NCI-H146 treated with DMSO at 0.1 percent for 48 hours (cell line): ENCODE measurements at regions not wholly inside any gene's neighbourhood (a gene's known extent, or its start where the extent isn't known, plus 50 kb on each side); places are given as distances from the start of the nearest gene placed in this dataset.

Experiments used
- DNase-seq: peaks from one replicate; lab custom pipeline; 2025; ENCODE audit not compliant: unreplicated experiment; lab: John Stamatoyannopoulos, UW

- no peak for DNase-seq
Observed at GRCh38 chr14:62006116-62006731, 244.0 kb downstream of the SNAPC1 start.

GRCh38 chr14:62015243-62015642 is 253.0 kb downstream of the SNAPC1 start:
- DNase-seq: no peak

DNA sequence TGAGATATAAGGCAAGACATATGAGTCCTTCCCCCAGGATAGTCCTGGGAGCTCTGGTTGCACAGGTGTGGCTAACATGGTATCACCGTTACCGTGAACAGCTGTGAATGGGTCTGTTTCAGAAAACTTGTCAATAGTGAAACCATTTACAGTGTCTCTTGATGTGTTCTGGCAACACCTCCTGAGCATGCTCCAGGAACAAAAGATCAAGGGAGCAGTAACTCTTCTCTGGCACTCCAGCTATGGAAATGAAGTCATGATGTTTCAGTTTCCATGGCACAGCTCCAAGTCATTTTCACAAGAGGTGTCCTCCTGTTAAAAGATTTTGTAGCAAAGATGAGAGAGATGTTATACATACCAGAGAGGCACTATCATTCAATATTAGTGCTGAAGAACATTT is 253.7 kb downstream of the SNAPC1 start:
- no peak for DNase-seq

DNA sequence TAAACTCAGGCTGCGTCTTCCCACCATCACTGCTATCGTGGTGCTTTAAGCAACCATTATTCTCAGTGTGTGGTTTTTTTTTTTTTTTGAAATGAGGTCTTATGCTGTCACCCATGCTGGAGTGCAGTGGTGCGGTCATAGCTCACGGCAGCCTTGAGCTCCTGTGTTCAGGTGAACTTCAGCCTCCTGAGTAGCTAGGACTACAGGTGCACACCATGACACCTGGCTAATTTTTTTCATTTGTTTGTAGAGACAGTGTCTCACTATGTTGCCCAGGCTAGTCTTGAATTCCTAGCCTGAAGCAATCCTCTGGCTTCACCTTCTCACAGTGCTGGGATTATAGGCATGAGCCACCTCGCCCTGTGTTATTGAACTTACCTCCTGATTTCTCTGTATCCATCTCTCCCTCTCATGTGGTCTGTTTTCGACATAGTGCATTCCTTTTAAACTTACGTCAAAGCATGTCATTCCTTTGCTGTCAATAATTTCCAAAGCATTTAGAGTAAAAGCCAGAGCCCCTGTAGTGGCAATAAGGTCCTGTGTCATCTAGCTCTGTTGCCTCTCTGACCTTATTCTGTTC is 255.5 kb downstream of the SNAPC1 start:
- DNase-seq: no peak

DNA sequence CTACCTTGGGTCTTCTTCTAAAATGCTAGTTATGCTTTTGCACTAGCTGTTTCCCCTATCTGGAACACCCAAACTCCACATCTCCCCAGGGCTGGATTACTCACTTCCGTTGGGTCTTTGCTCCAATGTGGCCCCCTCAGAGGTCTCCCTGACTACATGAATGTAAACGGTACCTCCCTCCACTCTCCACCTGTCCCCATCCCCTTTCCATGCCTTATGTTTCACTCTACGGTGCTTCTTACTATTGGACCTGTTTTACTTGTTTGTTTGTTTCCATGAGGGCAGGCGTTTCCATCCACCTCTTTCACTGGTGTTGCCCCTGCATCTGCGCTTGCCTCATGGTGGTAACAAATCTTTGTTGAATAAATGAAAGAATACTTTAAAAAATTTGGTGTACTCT is 256.4 kb downstream of the SNAPC1 start:
- DNase-seq: no peak

GRCh38 chr14:62027958-62028357 is 265.7 kb downstream of the SNAPC1 start:
- no peak for DNase-seq

DNA sequence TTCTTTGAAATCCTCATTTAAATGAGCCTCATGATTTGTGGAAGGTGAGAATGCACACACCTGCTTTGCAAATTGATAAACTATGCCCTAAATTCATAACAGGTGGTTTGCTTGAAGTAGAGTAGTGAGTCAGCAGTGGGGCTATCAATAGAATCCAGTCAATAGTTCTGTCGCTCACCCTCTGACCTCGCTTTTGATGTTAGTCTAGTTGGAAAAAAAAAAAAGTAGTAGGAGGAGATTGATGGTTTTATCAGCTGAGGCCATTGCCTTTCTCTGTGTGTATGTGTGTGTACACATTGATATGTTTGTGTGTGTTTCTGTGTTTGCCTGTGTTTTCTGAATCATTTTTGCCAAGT is 267.3 kb downstream of the SNAPC1 start:
- peak; percentile 44 for DNase-seq

DNA sequence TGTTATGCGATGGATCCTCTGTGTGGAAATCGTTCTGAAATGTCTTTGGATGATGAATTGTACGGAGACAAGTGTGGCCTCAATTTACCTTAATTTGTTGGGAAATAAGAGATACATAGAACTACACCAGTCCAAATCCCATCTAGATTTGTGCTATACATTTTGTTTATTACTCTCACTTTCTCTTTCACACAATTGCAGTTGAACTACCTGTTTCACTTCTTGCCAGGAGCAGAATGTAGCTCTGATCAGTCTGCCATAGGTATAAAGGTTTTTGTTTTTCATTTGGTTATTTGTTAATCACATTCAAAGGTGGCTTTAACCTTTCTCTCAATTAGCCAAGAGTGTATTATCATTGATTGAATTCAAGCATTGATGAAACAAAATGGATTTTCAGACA is 268.2 kb downstream of the SNAPC1 start:
- no peak for DNase-seq

DNA sequence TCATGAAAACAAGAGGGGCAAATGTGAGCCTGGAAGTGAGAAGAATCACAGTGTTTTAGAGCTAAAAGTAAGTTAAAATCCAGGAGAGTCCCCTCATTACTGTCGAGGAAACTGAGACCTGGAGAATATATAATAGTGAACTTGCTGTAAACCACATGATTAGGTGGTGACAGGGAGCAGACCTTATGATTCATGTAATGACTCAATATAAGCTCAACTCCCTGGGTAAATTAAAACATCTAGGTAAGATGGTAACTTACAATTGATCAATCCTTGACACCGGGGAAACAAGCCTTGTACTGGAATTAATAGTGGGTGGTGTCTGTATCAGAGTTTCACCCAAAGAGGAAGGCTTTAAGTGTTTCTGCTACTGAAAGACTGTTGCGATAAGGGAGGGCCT is 269.3 kb downstream of the SNAPC1 start:
- no peak for DNase-seq

DNA sequence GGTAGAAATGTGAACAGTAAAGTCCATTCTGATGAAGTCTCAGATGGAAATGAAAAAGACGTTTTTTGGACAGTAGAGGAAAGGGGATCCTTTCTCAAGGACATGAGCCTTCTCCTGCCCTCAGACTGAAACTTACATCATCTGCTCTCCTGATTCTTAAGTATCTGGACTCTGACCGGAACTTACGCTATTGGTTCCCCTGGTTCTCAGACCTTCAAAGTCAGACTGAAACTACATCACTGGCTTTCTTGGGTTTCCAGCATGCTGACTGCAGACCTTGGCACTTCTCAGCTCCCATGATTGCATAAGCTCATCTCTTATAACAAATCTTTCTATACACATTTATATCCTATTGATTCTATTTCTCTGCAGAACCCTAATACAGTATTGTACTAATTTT is 291.0 kb downstream of the SNAPC1 start:
- DNase-seq: no peak

GRCh38 chr14:62056789-62057188 is 294.6 kb downstream of the SNAPC1 start:
- DNase-seq: no peak

DNA sequence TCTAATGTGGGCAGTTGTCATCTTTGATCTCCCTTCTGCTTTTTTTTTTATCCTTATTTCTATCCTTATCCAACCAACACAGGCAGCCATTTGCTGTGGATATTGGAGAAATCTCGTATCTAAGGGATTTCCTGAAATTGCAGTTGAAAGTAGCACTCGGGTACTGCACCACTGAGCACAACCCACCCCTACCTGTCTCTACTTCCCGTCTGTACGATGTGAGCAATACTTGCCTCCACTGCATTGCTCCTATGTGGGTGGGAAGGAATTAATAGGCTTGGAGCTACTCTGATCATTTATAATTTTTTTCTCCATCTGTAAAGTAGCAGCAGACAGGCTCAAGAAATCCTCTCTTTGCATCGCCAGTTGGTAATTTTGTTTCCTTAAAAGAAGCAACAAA is 300.4 kb downstream of the SNAPC1 start:
- no peak for DNase-seq

- DNase-seq: no peak
Observed at GRCh38 chr14:62064751-62065323, 302.6 kb downstream of the SNAPC1 start.

- no peak for DNase-seq
Observed at GRCh38 chr14:62066304-62066703, 304.1 kb downstream of the SNAPC1 start.

GRCh38 chr14:62071039-62071438 is 308.8 kb downstream of the SNAPC1 start:
- no peak for DNase-seq

GRCh38 chr14:62076368-62076767 is 314.1 kb downstream of the SNAPC1 start:
- DNase-seq: no peak

DNA sequence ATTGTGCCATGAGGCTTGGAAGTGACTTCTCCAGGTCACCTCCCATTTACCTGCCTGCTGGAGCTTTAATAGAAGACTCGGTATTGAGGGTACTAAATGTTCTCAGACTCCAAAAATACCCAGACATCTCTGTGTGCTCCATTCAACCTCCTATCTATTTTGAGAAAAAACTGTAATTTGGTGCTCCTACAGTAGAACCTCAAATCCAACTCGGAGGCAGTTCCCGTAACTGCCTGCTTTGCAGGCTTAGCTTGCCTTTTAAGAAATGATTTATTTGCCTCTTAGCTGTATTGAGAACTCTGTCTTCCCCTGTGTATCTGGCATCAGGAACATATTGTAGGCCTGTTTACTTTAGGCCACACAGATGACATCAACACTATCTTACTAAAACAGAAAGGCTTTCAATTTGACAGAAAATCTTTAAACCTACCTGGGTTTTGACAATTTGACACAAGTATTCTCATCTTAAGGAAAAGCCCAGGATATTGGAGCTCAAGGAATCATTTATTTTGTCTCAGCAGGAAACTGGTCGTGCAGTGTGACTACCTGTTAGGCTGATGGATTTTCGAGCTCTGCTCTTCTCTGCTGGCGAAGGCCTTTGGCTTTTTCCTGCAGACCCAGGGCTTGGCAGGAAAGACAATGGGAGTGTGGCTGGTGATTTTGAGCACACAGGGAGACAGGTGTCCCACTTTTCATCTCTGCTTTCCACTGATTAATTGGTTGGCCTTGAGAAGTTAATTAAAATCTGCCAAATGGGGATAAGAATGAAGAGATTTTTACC is 314.8 kb downstream of the SNAPC1 start:
- DNase-seq: no peak

DNA sequence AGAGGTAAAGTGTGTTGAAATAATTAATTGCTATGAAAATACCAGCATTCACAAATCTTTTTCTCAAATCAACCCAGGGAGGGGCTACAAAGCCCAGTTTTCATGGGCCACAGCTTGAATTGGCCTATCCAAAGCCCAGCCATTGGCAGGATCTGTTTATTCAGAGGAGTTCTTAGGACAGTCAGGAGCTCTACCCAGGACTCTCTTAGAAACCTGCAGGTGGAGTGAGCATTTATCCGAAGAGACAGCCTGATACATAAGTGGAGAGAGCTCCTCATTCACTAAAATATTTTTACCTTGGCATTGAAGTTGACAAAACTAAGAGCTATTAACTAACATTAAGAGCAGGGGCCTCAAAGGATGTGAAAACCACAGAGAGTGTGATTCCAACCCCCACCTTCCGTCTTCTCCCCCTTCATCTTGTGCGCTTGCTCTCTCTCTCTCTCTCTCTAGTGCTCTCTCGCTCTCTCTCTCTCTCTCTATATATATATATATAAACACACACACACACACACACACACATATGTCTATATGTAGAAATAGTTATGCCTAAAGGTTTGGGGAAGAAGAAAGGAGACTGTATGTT is 315.5 kb downstream of the SNAPC1 start:
- no peak for DNase-seq

DNA sequence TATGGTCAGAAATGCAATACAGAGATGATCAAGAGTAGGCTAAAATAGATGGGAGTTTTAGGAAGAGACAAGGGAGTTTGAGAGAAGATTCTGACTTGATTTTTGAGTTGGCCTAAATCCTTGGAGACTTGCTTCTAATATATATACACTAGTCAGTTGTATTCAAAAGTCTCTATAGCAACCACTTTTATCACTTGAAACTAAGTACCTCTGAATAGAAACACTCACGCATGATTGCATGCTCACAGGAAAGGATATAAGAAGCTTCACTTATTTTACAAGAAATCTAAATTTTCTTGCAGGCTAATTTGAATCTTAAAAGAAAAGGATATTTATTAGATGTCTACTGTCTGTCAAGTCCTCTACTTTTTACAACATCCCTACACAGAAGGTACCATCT is 316.8 kb downstream of the SNAPC1 start:
- no peak for DNase-seq

GRCh38 chr14:62081012-62081612 is 318.9 kb downstream of the SNAPC1 start:
- DNase-seq: no peak

DNA sequence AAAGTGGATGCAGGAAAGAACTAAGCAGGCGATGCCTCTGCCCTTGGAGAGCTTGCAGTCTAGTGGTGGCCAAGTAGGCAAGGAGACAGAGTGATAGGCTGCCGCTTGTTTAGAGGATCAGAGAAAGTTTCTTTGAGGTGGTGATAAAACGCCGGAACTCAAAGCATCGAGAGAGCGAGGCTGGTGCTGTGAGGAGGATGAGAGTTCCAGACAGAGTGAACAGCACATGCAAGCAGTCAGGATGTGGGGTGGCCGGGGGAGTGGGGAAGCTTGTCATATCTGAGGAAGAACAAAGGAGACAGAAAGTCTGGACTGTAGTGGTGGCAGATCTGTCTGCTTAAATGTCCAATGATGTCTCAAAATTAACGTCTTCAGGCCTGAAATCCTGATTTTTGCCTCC is 319.7 kb downstream of the SNAPC1 start:
- DNase-seq: no peak
